ENCODE measurements at regions not wholly inside any gene's neighbourhood (a gene's known extent, or its start where the extent isn't known, plus 50 kb on each side); places are given as distances from the start of the nearest gene placed in this dataset.

- ATAC-seq: no peak
- no peak for DNase-seq
- intact Hi-C loops (cut with DNase I): no loop called here
Observed at GRCh38 chr6:102309700-102310099, 916.2 kb downstream of the GRIK2 start.

GRCh38 chr6:102300350-102300749, 906.8 kb downstream of the GRIK2 start:
- DNase-seq: no peak
- intact Hi-C loops (cut with DNase I): no loop called here
- ATAC-seq: no peak

GRCh38 chr6:102298051-102298450, 904.5 kb downstream of the GRIK2 start:
- intact Hi-C loops (cut with DNase I): no loop called here
- no peak for DNase-seq
- ATAC-seq: no peak

Measured in left cardiac atrium (tissue), 4 donors.